Mesendoderm (in vitro differentiated cells): ENCODE measurements at regions not wholly inside any gene's neighbourhood (a gene's known extent, or its start where the extent isn't known, plus 50 kb on each side); places are given as distances from the start of the nearest gene placed in this dataset.
A peak's percentile ranks its signal among the peaks of the same experiment; 100 is the strongest.

Source experiments
- DNase-seq: peaks from one replicate; pipeline ENCODE4 v3.0.0; 2013
- H2AK5ac ChIP-seq: 2 replicates; pipeline ENCODE4 v1.6.1; 2013; ENCODE audit warnings: low read length, inconsistent platforms
- H2BK120ac ChIP-seq: 2 replicates; pipeline ENCODE4 v1.6.1; 2013; ENCODE audit warnings: low read depth, mild to moderate bottlenecking, low read length, moderate library complexity, mixed read lengths
- H2BK15ac ChIP-seq: replicated peaks from 2 replicates; pipeline ENCODE4 v1.6.1; 2013; ENCODE audit warnings: low read depth, mild to moderate bottlenecking, moderate library complexity
- H2BK5ac ChIP-seq: 2 replicates; pipeline ENCODE4 v1.6.1; 2013; ENCODE audit warnings: low read length, inconsistent platforms
- H3K18ac ChIP-seq: 2 replicates; pipeline ENCODE4 v1.6.1; 2013; ENCODE audit warnings: mild to moderate bottlenecking, low read length, mixed read lengths
- H3K23ac ChIP-seq: one replicate; pipeline ENCODE4 v1.6.1; 2013; ENCODE audit warnings: low read length
- H3K27ac ChIP-seq: 2 replicates; pipeline ENCODE4 v1.5.1; 2013; ENCODE audit warnings: low read depth, mild to moderate bottlenecking, inconsistent platforms, low read length, moderate library complexity
- H3K27me3 ChIP-seq: 2 replicates; pipeline ENCODE4 v1.6.1; 2013; ENCODE audit warnings: low read length, control low read depth, mild to moderate bottlenecking, inconsistent platforms; ENCODE audit not compliant: insufficient read depth, poor library complexity
- H3K36me3 ChIP-seq: 2 replicates; pipeline ENCODE4 v1.6.1; 2013; ENCODE audit warnings: low read length, inconsistent platforms; ENCODE audit not compliant: control insufficient read depth, insufficient read depth
- H3K4ac ChIP-seq: one replicate; pipeline ENCODE4 v1.6.1; 2013; ENCODE audit warnings: low read depth, mild to moderate bottlenecking, low read length, moderate library complexity
- H3K4me1 ChIP-seq: 2 replicates; pipeline ENCODE4 v1.6.1; 2013; ENCODE audit warnings: low read depth, low read length, inconsistent platforms; ENCODE audit not compliant: control insufficient read depth
- H3K4me2 ChIP-seq: 2 replicates; pipeline ENCODE4 v1.6.1; 2013; ENCODE audit warnings: low read length
- H3K4me3 ChIP-seq: 2 replicates; pipeline ENCODE4 v1.5.1; 2013; ENCODE audit warnings: mild to moderate bottlenecking, low read length
- H3K56ac ChIP-seq: one replicate; pipeline ENCODE4 v1.6.1; 2013; ENCODE audit warnings: low read length
- H3K79me1 ChIP-seq: 2 replicates; pipeline ENCODE4 v1.6.1; 2013; ENCODE audit warnings: low read length, inconsistent platforms
- H3K79me2 ChIP-seq: 2 replicates; pipeline ENCODE4 v1.6.1; 2013; ENCODE audit warnings: mild to moderate bottlenecking, low read length; ENCODE audit not compliant: control insufficient read depth, insufficient read depth
- H3K9ac ChIP-seq: 2 replicates; pipeline ENCODE4 v1.6.1; 2013; ENCODE audit warnings: low read length, inconsistent platforms
- H4K5ac ChIP-seq: one replicate; pipeline ENCODE4 v1.6.1; 2013; ENCODE audit warnings: low read length
- H4K8ac ChIP-seq: one replicate; pipeline ENCODE4 v1.6.1; 2013; ENCODE audit warnings: low read depth, mild to moderate bottlenecking, control low read depth, low read length, moderate library complexity
- WGBS: extraction: QIAGEN DNeasy Blood & Tissue Kit; methylation state at CpG from one replicate; pipeline ENCODE4 v1.1.7; 2013; ENCODE audit warnings: low lambda C conversion rate, missing lambda C conversion rate; ENCODE audit not compliant: insufficient coverage; ENCODE audit errors: extremely low coverage; 5-methylcytosine and 5-hydroxymethylcytosine counted together

DNA sequence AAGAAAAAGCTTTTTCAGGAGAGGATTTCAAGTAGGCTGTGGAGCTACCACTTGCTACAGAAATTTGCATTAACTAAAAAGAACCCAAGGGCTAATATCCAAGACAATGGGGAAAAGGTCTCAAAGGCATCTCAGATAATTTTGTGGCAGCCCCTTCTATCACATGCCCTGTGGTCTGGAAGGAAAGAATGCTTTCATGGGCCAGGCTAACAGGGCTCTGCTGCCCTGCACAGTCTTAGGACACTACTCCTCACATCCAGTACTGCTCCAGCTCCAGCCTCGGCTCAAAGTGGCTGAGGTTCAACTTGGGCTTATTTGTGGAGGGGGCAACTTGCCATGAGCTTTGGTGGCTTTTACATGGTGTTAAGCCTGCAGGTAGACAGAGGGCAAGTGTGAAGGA, 1150.3 kb downstream of the CNTNAP5 start:
- no peaks in the 10 kb centered on the region for H3K36me3 ChIP-seq
- H2BK120ac ChIP-seq = no peak overlapping the region
- no peak overlapping the region for H3K4me2 ChIP-seq
- peaks cover 2% of the 10 kb centered on the region for H3K27me3 ChIP-seq
- no peak overlapping the region for H3K56ac ChIP-seq
- no peaks in the 10 kb centered on the region for H3K79me1 ChIP-seq
- H3K4ac ChIP-seq = no peak overlapping the region
- no peak overlapping the region for H4K8ac ChIP-seq
- H2BK5ac ChIP-seq = no peak overlapping the region
- no peak overlapping the region for H2BK15ac ChIP-seq
- no peak overlapping the region for H2AK5ac ChIP-seq
- H3K4me1 ChIP-seq = no peaks in the 10 kb centered on the region
- H3K18ac ChIP-seq = no peak overlapping the region
- H3K4me3 ChIP-seq = no peak overlapping the region
- H3K23ac ChIP-seq = no peak overlapping the region
- no peak overlapping the region for H3K27ac ChIP-seq
- no CpG with 5 or more reads among the region's 1 CpG for WGBS
- no peak for DNase-seq
- no peak overlapping the region for H4K5ac ChIP-seq
- H3K79me2 ChIP-seq = no peaks in the 10 kb centered on the region
- no peak overlapping the region for H3K9ac ChIP-seq

GRCh38 chr2:125185691-125186270, 1160.7 kb downstream of the CNTNAP5 start:
- Histone ChIP-seq H3K27ac (no peak overlapping the region), H2BK15ac (no peak overlapping the region), H3K4me1 (no peaks in the 10 kb centered on the region), H2AK5ac (no peak overlapping the region), H3K4me2 (no peak overlapping the region), H2BK120ac (no peak overlapping the region), H3K79me1 (no peaks in the 10 kb centered on the region), H4K5ac (no peak overlapping the region), H3K79me2 (no peaks in the 10 kb centered on the region), H3K9ac (no peak overlapping the region), H3K36me3 (no peaks in the 10 kb centered on the region), H3K23ac (no peak overlapping the region), H3K27me3 (no peaks in the 10 kb centered on the region), H3K56ac (no peak overlapping the region), H3K4me3 (no peak overlapping the region), H2BK5ac (no peak overlapping the region), H3K4ac (no peak overlapping the region), H3K18ac (no peak overlapping the region), H4K8ac (no peak overlapping the region)
- WGBS = no CpG with 5 or more reads among the region's 5 CpGs
- peak; percentile 28 for DNase-seq

DNA sequence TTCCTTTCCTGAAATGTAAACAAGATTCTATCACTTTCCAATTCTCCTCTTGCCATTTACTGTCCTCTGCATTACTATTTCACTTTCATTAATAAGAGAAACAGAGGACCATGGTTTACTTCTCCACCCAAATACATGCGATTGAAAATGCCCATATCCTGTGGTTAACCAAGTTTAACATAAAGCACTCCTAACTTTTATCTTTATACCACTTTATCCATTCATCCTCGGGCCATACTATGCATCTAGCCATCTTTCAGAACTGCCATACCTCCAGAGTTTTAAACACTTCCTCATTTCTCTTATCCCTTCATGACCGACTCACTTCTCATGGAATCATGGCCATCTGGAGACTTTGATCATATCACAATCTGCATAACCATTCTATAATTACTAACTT, 1182.3 kb downstream of the CNTNAP5 start:
- H3K27ac ChIP-seq = no peak overlapping the region
- H4K5ac ChIP-seq = no peak overlapping the region
- H3K9ac ChIP-seq = no peak overlapping the region
- H2BK5ac ChIP-seq = no peak overlapping the region
- H3K4me3 ChIP-seq = no peak overlapping the region
- no peaks in the 10 kb centered on the region for H3K4me1 ChIP-seq
- DNase-seq = no peak
- no CpG with 5 or more reads among the region's 3 CpGs for WGBS
- no peak overlapping the region for H3K56ac ChIP-seq
- H3K18ac ChIP-seq = no peak overlapping the region
- no peak overlapping the region for H2BK15ac ChIP-seq
- H3K4ac ChIP-seq = no peak overlapping the region
- H2AK5ac ChIP-seq = no peak overlapping the region
- H4K8ac ChIP-seq = no peak overlapping the region
- H3K79me2 ChIP-seq = no peaks in the 10 kb centered on the region
- no peaks in the 10 kb centered on the region for H3K36me3 ChIP-seq
- H3K4me2 ChIP-seq = no peak overlapping the region
- H3K79me1 ChIP-seq = no peaks in the 10 kb centered on the region
- no peak overlapping the region for H3K23ac ChIP-seq
- H3K27me3 ChIP-seq = no peaks in the 10 kb centered on the region
- no peak overlapping the region for H2BK120ac ChIP-seq

GRCh38 chr2:125216321-125216720, 1191.2 kb downstream of the CNTNAP5 start:
- Histone ChIP-seq H2BK120ac (no peak overlapping the region), H3K4me1 (no peaks in the 10 kb centered on the region), H2BK5ac (no peak overlapping the region), H3K4ac (no peak overlapping the region), H3K4me3 (no peak overlapping the region), H2BK15ac (no peak overlapping the region), H3K9ac (no peak overlapping the region), H3K56ac (no peak overlapping the region), H3K27me3 (no peaks in the 10 kb centered on the region), H2AK5ac (no peak overlapping the region), H3K79me1 (no peaks in the 10 kb centered on the region), H3K79me2 (no peaks in the 10 kb centered on the region), H3K27ac (no peak overlapping the region), H3K36me3 (no peaks in the 10 kb centered on the region), H4K8ac (no peak overlapping the region), H3K4me2 (no peak overlapping the region), H4K5ac (no peak overlapping the region), H3K18ac (no peak overlapping the region), H3K23ac (no peak overlapping the region)
- no peak for DNase-seq

GRCh38 chr2:125224188-125224587, 1199.1 kb downstream of the CNTNAP5 start:
- Histone ChIP-seq H3K4me1 (no peaks in the 10 kb centered on the region), H4K8ac (no peak overlapping the region), H3K27ac (no peak overlapping the region), H3K4me3 (no peak overlapping the region), H3K27me3 (no peaks in the 10 kb centered on the region), H2BK5ac (no peak overlapping the region), H3K56ac (no peak overlapping the region), H4K5ac (no peak overlapping the region), H3K36me3 (no peaks in the 10 kb centered on the region), H3K79me2 (no peaks in the 10 kb centered on the region), H2AK5ac (no peak overlapping the region), H3K9ac (no peak overlapping the region), H2BK15ac (no peak overlapping the region), H3K79me1 (no peaks in the 10 kb centered on the region), H3K4me2 (no peak overlapping the region), H3K23ac (no peak overlapping the region), H3K4ac (no peak overlapping the region), H3K18ac (no peak overlapping the region), H2BK120ac (no peak overlapping the region)
- WGBS = no CpG with 5 or more reads among the region's 6 CpGs
- no peak for DNase-seq

- no peak overlapping the region for H3K4ac ChIP-seq
- no peak overlapping the region for H2AK5ac ChIP-seq
- no CpG with 5 or more reads among the region's 3 CpGs for WGBS
- H2BK15ac ChIP-seq = no peak overlapping the region
- no peak overlapping the region for H3K18ac ChIP-seq
- no peaks in the 10 kb centered on the region for H3K27me3 ChIP-seq
- H3K4me2 ChIP-seq = no peak overlapping the region
- H3K4me1 ChIP-seq = no peaks in the 10 kb centered on the region
- H3K36me3 ChIP-seq = no peaks in the 10 kb centered on the region
- no peak overlapping the region for H3K56ac ChIP-seq
- no peak overlapping the region for H3K23ac ChIP-seq
- no peak overlapping the region for H2BK120ac ChIP-seq
- no peak overlapping the region for H2BK5ac ChIP-seq
- peak; percentile 63 for DNase-seq
- H3K79me2 ChIP-seq = no peaks in the 10 kb centered on the region
- no peak overlapping the region for H3K4me3 ChIP-seq
- H3K79me1 ChIP-seq = no peaks in the 10 kb centered on the region
- H4K8ac ChIP-seq = no peak overlapping the region
- no peak overlapping the region for H3K9ac ChIP-seq
- no peak overlapping the region for H4K5ac ChIP-seq
- no peak overlapping the region for H3K27ac ChIP-seq
Observed at GRCh38 chr2:125224830-125225229, 1199.7 kb downstream of the CNTNAP5 start.
